Epidermal melanocyte (primary cell): ENCODE measurements at regions not wholly inside any gene's neighbourhood (a gene's known extent, or its start where the extent isn't known, plus 50 kb on each side); places are given as distances from the start of the nearest gene placed in this dataset.
"Not testable (repeated sequence)": the region's sequence is repeated elsewhere in the genome, so short reads cannot be mapped to it uniquely, and the experiment has no call there.

Source experiments
- DNase-seq: peaks from one replicate; pipeline ENCODE4 v3.0.0; 2011; ENCODE audit warnings: low spot score; ENCODE audit not compliant: insufficient read length

DNA sequence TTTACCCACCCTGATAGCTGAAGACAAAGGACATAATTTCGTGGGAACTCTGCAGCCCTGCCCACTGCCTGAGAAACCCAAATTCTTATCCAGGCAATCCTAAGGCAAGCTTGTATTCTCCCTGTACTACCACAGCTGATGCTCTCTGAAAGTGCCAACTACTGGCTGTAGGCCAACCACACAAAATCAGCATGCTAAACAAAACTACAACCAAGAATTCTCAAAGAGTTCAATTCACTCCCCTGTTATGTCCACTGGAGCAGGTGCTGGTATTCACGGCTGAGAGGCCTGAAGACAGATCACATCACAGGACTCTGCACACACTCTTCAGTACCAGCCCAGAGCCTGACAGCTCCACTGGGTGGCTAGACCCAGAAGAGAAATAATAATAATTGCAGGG, 375.9 kb upstream of the NDST4 start:
- DNase-seq = no peak

DNA sequence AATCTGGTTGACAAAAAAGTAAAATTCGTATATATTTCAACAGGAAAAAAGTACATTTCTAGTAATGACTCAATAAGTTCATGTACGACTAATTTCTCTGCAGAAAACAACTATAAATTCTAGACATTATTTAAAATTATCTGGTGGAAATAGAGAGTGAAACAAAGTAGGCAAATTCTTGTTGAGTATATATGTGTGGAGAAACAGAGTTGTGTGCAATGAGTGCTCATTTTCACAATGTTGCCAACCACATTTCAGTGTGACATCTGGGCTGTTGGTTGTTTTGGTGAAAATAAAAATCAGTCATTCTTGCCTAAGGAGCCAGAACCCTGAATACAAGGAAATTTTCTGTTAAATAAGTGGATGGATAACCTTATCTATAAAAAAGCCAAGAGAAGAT, 372.0 kb upstream of the NDST4 start:
- no peak for DNase-seq

DNA sequence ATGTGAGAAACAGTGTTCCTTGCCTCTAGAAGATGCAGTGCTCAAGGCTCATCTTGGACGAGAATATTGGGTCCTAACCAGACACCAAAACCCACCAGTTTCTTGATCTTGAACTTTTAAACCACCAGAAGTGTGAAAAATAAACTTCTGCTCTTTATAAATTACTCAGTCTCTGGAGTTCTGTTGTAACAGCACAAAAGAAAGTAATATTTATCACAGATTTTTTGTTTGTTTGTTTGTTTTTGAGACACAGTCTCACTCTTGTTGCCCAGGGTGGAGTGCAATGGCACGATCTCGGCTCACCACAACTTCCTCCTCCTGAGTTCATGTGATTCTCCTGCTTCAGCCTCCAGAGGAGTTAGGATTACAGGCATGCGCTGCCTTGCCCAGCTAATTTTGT, 371.1 kb upstream of the NDST4 start:
- no peak for DNase-seq

GRCh38 chr4:115470763-115471162, 357.3 kb upstream of the NDST4 start:
- no peak for DNase-seq

GRCh38 chr4:115459301-115459700, 345.9 kb upstream of the NDST4 start:
- DNase-seq = not testable (repeated sequence)

DNA sequence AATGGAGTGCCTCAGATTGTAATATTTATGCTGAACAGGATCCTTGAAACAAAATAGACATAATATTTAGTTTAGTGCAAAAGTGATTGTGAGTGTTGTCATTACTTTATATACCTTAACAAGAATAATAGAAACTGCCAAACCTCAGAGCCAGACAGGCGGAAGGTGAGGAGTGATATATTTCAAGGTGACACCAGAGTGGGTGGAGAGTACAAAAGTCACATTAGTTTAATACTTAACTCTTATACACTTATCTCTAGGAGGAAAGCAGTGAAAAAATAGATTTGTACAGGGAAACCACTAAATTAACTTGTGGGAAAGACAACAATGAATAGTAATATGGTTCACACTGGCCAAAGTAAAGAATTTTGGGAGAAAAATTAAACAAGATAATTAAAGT, 342.8 kb upstream of the NDST4 start:
- DNase-seq = no peak

- DNase-seq = no peak
Observed at GRCh38 chr4:115454228-115454627, 340.8 kb upstream of the NDST4 start.

DNA sequence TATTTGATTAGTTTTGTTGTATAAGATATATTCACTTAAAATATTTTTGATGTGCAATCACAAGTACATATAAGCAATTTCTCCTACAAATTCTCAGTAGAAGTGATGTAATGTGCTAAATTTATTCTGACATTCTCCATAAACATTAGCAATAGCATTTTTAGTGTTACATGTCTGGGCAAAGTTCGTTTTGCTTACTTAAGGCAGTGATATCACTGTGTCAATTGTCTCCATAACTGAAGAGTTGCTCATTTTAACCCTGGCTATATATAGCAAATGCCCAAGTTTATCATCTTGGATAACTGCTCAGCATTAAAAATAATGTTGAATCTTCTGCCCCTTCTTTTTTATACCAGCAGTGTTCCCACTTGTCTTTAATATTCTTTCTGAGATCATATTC, 340.0 kb upstream of the NDST4 start:
- no peak for DNase-seq

DNA sequence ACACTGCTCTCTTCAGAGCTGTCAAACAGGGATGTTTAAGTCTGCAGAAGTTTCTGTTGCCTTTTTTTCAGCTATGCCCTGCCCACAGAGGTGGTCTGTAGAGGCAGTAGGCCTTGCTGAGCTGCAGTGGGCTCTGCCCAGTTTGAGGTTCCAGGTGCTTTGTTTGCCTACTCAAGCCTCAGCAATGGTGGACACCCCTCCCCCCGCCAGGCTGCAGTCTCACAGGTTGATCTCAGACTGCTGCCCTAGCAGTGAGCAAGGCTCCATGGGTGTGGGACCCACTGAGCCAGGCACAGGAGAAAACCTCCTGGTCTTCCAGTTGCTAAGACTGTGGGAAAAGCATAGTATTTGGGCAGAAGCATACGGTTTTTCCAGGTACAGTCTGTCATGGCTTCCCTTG, 338.8 kb upstream of the NDST4 start:
- not testable (repeated sequence) for DNase-seq

DNA sequence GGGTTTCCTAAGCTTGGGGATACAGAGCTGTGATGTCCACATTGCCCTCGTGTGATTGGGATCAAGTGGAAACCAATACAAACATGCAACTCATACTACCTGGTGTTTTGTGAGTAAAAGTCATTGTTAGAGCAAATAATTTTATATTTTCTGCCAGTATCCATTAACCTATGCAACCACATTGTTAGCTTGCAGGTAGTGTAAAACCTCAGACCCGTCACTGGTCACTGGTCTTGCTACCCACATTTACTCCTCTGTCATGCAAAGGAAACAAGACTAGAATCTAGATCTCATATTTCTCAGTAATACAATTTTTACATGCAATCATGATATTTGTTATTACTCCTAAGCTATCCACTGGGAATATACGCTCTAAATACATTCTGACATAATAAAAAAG, 324.3 kb upstream of the NDST4 start:
- DNase-seq = no peak

- no peak for DNase-seq
Observed at GRCh38 chr4:115433491-115433890, 320.1 kb upstream of the NDST4 start.

DNA sequence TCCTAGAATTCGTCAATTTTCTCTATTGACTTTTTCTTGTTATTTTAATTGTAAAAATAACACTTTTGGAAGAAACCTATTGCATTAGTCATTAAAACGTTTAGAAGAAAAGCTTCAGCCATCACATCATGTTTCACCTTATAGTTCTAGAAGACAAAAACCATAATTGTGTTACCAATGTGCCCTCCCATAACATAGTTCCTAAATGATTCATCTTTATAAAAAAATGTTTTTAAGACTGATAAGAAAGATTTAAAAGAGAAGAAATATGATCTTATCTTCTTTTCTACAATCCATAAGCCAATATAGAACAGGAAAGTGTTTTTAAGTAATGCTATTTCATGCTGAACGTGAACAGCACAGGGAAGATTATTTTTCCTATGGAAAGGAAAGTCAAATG, 316.6 kb upstream of the NDST4 start:
- DNase-seq = no peak

DNA sequence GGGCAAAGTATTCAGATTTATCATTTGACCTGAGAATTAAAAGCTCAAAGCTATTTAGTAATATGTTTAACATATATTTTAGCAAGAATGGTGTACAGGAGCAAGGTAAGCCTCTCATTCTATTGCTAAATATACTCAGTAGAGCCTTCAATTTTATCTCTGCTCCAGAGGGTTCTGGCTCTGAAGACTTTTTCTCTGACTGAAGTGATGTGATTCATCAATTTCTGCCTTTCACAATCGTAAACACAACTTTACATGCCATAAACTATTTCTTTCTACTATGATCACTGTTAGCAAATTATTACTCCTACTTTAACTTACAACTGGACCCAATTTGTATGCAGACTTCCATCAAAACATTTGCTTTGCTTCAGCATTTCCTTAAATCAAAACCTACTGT, 315.0 kb upstream of the NDST4 start:
- DNase-seq = no peak

DNA sequence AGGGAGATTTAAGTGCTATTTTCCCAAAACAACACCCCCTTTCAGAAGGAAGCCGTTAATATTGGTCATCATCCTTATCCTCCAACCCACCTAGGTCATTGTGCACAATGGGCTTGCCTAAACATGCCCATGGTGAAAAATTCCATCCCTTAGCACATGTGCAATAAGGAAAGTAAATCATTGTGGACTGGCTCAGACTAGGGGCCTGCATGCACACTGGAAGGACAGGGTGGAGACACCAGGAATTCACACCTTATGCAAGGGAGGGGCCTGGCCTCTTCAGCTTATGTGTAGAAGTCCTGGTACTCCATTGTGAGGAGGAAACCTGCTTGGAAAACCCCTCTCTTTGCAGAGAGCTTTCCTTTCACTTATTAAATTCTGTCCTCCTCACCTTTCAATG, 311.4 kb upstream of the NDST4 start:
- no peak for DNase-seq

- no peak for DNase-seq
Observed at GRCh38 chr4:115418635-115419396, 305.4 kb upstream of the NDST4 start.

DNA sequence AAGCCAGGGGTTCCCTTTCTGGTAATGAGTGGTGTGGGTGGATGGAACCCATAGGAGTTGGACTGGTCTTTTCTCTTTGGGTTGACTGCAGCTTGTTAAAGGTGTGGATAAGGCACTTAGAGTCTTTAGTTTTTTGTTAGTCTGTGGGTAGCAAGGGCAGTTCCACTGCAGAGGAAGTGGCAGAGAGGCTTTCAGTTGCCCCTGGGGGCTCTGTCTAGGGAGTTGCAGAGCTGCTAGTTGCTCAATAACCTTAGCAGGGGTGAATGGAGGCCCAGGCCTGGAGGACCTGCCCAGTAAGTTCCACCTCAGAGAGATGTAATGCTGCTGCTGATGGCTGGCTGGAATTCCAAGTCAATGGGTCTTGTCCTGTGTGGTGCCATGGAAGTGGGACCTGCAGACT, 282.6 kb upstream of the NDST4 start:
- no peak for DNase-seq

DNA sequence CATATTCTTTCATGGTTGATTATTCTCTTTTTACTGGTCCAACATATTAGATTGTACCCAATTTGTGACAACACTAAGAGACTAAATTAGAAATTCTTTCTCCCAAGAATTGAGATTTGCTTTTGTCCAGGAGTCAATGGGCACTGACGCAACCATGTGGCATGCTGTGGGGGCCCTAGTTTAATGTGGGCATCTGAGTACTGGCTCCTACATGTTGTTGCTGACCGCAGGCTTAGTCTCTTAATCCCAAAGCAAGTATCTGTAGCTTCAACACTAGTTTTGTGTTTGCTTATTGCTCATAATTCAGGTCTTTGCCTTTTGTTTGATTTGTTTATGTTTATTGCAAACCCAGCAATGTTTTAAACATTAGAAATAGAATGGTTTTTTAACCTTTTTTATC, 263.4 kb upstream of the NDST4 start:
- DNase-seq = no peak

- DNase-seq = no peak
Observed at GRCh38 chr4:115374621-115375020, 261.2 kb upstream of the NDST4 start.

GRCh38 chr4:115370490-115370889, 257.1 kb upstream of the NDST4 start:
- DNase-seq = no peak

DNA sequence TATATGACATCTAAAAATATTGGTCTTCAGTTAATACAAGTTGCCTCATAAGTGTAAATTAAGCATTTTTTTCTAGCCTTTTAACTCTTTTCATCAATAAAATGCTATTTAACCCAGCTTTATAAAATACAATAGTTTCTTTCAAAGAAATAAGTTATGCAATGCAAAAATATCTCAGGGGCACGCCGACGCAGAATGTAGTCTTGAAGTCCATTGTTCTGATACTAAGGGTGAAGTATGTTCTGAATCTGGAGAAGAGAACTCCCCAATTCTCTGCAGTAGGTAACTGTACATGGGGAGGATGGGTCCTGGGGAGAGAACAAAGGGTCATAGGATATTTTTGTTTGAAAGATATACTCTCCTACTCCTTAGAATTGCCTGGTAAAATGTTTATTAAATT, 256.6 kb upstream of the NDST4 start:
- DNase-seq = no peak

GRCh38 chr4:115366390-115366789, 253.0 kb upstream of the NDST4 start:
- no peak for DNase-seq

GRCh38 chr4:115365185-115365584, 251.8 kb upstream of the NDST4 start:
- DNase-seq = no peak

- no peak for DNase-seq
Observed at GRCh38 chr4:115361781-115362180, 248.4 kb upstream of the NDST4 start.

DNA sequence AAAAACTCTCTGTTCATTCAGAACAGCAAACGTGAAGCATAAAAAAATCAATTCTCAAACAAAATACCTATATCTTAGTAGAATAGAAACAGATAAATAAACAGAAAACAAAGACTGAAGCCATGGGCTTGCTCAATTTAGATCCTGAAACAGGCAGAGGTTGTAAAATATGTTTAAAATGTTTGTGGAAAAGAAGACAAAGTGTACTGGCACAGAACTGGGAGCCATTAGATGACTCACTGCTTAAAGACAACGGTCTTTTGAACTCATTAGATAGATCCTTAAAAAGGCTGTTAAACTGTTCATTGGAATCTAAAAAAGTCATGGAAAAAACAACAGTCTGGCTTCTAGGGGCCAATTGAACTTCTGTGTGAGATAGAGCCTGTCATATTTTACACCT, 247.0 kb upstream of the NDST4 start:
- DNase-seq = no peak
